Hematopoietic multipotent progenitor cell (in vitro differentiated cells): ENCODE measurements at regions not wholly inside any gene's neighbourhood (a gene's known extent, or its start where the extent isn't known, plus 50 kb on each side); places are given as distances from the start of the nearest gene placed in this dataset.
"Not testable (repeated sequence)": the region's sequence is repeated elsewhere in the genome, so short reads cannot be mapped to it uniquely, and the experiment has no call there.

Source experiments
- DNase-seq, 3 donors: peaks; one replicate each; pipeline ENCODE4 v3.0.0-alpha.2; 2011 to 2015; ENCODE audit warnings: low read depth in 2 of 3, low spot score in 2 of 3

- not testable (repeated sequence) for DNase-seq
Observed at GRCh38 chr1:73667959-73668358, 530.0 kb downstream of the LRRIQ3 start.

- no peak for DNase-seq
Observed at GRCh38 chr1:73662526-73662925, 535.5 kb downstream of the LRRIQ3 start.

- DNase-seq = no peak
Observed at GRCh38 chr1:73659136-73659535, 538.8 kb downstream of the LRRIQ3 start.

- DNase-seq = no peak
Observed at GRCh38 chr1:73654714-73655113, 543.3 kb downstream of the LRRIQ3 start.

- no peak for DNase-seq
Observed at GRCh38 chr1:73644198-73644597, 553.8 kb downstream of the LRRIQ3 start.

GRCh38 chr1:73639494-73639893 is 558.5 kb downstream of the LRRIQ3 start:
- DNase-seq = no peak

GRCh38 chr1:73637264-73637663 is 560.7 kb downstream of the LRRIQ3 start:
- peak in 1 of 3 donors; percentile 32 for DNase-seq

GRCh38 chr1:73635021-73635420 is 563.0 kb downstream of the LRRIQ3 start:
- no peak for DNase-seq

GRCh38 chr1:73627723-73628122 is 570.3 kb downstream of the LRRIQ3 start:
- peak in 1 of 3 donors; percentile 38 for DNase-seq

- no peak for DNase-seq
Observed at GRCh38 chr1:73626326-73626725, 571.6 kb downstream of the LRRIQ3 start.

GRCh38 chr1:73623946-73624345 is 574.0 kb downstream of the LRRIQ3 start:
- DNase-seq = no peak

- no peak for DNase-seq
Observed at GRCh38 chr1:73617145-73617544, 580.8 kb downstream of the LRRIQ3 start.

GRCh38 chr1:73611681-73612080 is 586.3 kb downstream of the LRRIQ3 start:
- no peak for DNase-seq

GRCh38 chr1:73604739-73605138 is 593.2 kb downstream of the LRRIQ3 start:
- no peak for DNase-seq

GRCh38 chr1:73604211-73604610 is 593.8 kb downstream of the LRRIQ3 start:
- DNase-seq = no peak

- peak in 1 of 3 donors; percentile 5 for DNase-seq
Observed at GRCh38 chr1:73593804-73594203, 604.2 kb downstream of the LRRIQ3 start.

GRCh38 chr1:73593364-73593763 is 604.6 kb downstream of the LRRIQ3 start:
- DNase-seq = peak in 1 of 3 donors; percentile 67

GRCh38 chr1:73587080-73587479 is 610.9 kb downstream of the LRRIQ3 start:
- DNase-seq = no peak

GRCh38 chr1:73577206-73577605 is 620.8 kb downstream of the LRRIQ3 start:
- no peak for DNase-seq

GRCh38 chr1:73576083-73576482 is 621.9 kb downstream of the LRRIQ3 start:
- DNase-seq = no peak

- no peak for DNase-seq
Observed at GRCh38 chr1:73564294-73564693, 633.7 kb downstream of the LRRIQ3 start.

- DNase-seq = no peak
Observed at GRCh38 chr1:73556270-73556669, 641.7 kb downstream of the LRRIQ3 start.

GRCh38 chr1:73537400-73537799 is 660.6 kb downstream of the LRRIQ3 start:
- no peak for DNase-seq
